ENCODE measurements at regions not wholly inside any gene's neighbourhood (a gene's known extent, or its start where the extent isn't known, plus 50 kb on each side); places are given as distances from the start of the nearest gene placed in this dataset.

- Histone ChIP-seq H3K9me1 (ENCODE audit: control insufficient read depth, extremely low read depth, insufficient read depth, low read length) (no peaks in the 10 kb centered on the region), H3K36me3 (ENCODE audit: control insufficient read depth in 2 of 2, extremely low read depth in 1 of 2, insufficient read depth in 2 of 2, low read length in 2 of 2) (no peaks in the 10 kb centered on the region), H3K79me2 (ENCODE audit: control insufficient read depth, insufficient read depth, low read length) (no peaks in the 10 kb centered on the region), H3K9me3 (ENCODE audit: control insufficient read depth, low read depth, low read length) (no peaks in the 10 kb centered on the region), H3K4me3 (ENCODE audit: control insufficient read depth in 2 of 3, extremely low read depth in 1 of 3, insufficient read depth in 2 of 3, low read depth in 1 of 3, low read length in 3 of 3) (no peak overlapping the region), H3K27me3 (ENCODE audit: control insufficient read depth, extremely low read depth, insufficient read depth, low read length) (no peaks in the 10 kb centered on the region), H3K4me1 (ENCODE audit: control insufficient read depth, extremely low read depth, insufficient read depth, low read length) (no peaks in the 10 kb centered on the region), H2AFZ (ENCODE audit: control insufficient read depth, low read length) (no peak overlapping the region), H3K4me2 (ENCODE audit: control insufficient read depth, extremely low read depth, insufficient read depth, low read depth, low read length) (no peak overlapping the region), H4K20me1 (ENCODE audit: control insufficient read depth, extremely low read depth, insufficient read depth, low read length) (no peaks in the 10 kb centered on the region), H3K9ac (ENCODE audit: control insufficient read depth, extremely low read depth, insufficient read depth, low read length) (no peak overlapping the region), H3K27ac (ENCODE audit: control insufficient read depth, insufficient read depth, low read length) (no peak overlapping the region)
- FAIRE-seq = no peak
- no peak for TF ChIP-seq CTCF (optimal IDR thresholded peaks at IDR 0.05 in 1 of 3, IDR thresholded peaks at IDR 0.05 in 1 of 3, conservative IDR thresholded peaks at IDR 0.05 in 1 of 3; ENCODE audit: extremely low read depth in 1 of 3, insufficient read depth in 2 of 3, low read length in 3 of 3)
- TF ChIP-seq EZH2 (IDR thresholded peaks at IDR 0.05; ENCODE audit: low read length) = no peak
- no peak for DNase-seq (ENCODE audit: low read depth, low spot score)
- dilution Hi-C loops (cut with MboI; ENCODE audit: extremely low pct_ligation_motif_present, low sequenced_read_pairs) = no loop called here
These were observed 97.2 kb upstream of the DOK5 start for GRCh38 chr20:54377992-54378773.

GRCh38 chr20:54379893-54380584 lies 95.4 kb upstream of the DOK5 start:
- no peaks in the 10 kb centered on the region for H4K20me1 ChIP-seq (ENCODE audit: control insufficient read depth, extremely low read depth, insufficient read depth, low read length)
- DNase-seq (ENCODE audit: low read depth, low spot score) = no peak
- TF ChIP-seq EZH2 (IDR thresholded peaks at IDR 0.05; ENCODE audit: low read length) (no peak), CTCF (optimal IDR thresholded peaks at IDR 0.05 in 1 of 3, IDR thresholded peaks at IDR 0.05 in 1 of 3, conservative IDR thresholded peaks at IDR 0.05 in 1 of 3; ENCODE audit: extremely low read depth in 1 of 3, insufficient read depth in 2 of 3, low read length in 3 of 3) (no peak)
- no peak overlapping the region for H3K27ac ChIP-seq (ENCODE audit: control insufficient read depth, insufficient read depth, low read length)
- H3K4me1 ChIP-seq (ENCODE audit: control insufficient read depth, extremely low read depth, insufficient read depth, low read length) = no peaks in the 10 kb centered on the region
- H3K9me3 ChIP-seq (ENCODE audit: control insufficient read depth, low read depth, low read length) = no peaks in the 10 kb centered on the region
- no peak overlapping the region for H3K4me3 ChIP-seq (ENCODE audit: control insufficient read depth in 2 of 3, extremely low read depth in 1 of 3, insufficient read depth in 2 of 3, low read depth in 1 of 3, low read length in 3 of 3)
- no peak overlapping the region for H3K9ac ChIP-seq (ENCODE audit: control insufficient read depth, extremely low read depth, insufficient read depth, low read length)
- FAIRE-seq = no peak
- H3K36me3 ChIP-seq (ENCODE audit: control insufficient read depth in 2 of 2, extremely low read depth in 1 of 2, insufficient read depth in 2 of 2, low read length in 2 of 2) = no peaks in the 10 kb centered on the region
- H3K79me2 ChIP-seq (ENCODE audit: control insufficient read depth, insufficient read depth, low read length) = no peaks in the 10 kb centered on the region
- dilution Hi-C loops (cut with MboI; ENCODE audit: extremely low pct_ligation_motif_present, low sequenced_read_pairs) = no loop called here
- no peak overlapping the region for H3K4me2 ChIP-seq (ENCODE audit: control insufficient read depth, extremely low read depth, insufficient read depth, low read depth, low read length)
- H2AFZ ChIP-seq (ENCODE audit: control insufficient read depth, low read length) = no peak overlapping the region
- H3K27me3 ChIP-seq (ENCODE audit: control insufficient read depth, extremely low read depth, insufficient read depth, low read length) = no peaks in the 10 kb centered on the region
- H3K9me1 ChIP-seq (ENCODE audit: control insufficient read depth, extremely low read depth, insufficient read depth, low read length) = no peaks in the 10 kb centered on the region

Measured in keratinocyte (primary cell).